DND-41 (cell line): ENCODE measurements at regions not wholly inside any gene's neighbourhood (a gene's known extent, or its start where the extent isn't known, plus 50 kb on each side); places are given as distances from the start of the nearest gene placed in this dataset.

Experiments used
- ATAC-seq: fragments of 200-7000 bp; cut with Tn5 transposase; 3 replicates; pipeline ENCODE4 v1.9.1; 2021; ENCODE audit warnings: low read depth; ENCODE audit not compliant: insufficient read depth
- DNase-seq: peaks from one replicate; pipeline ENCODE4 v3.0.0-alpha.2; 2020
- H2AFZ ChIP-seq: 2 replicates; pipeline ENCODE4 v1.6.0; 2012; ENCODE audit warnings: low read depth, low read length
- H3K27ac ChIP-seq: 2 replicates; pipeline ENCODE4 v1.5.1; 2012; ENCODE audit warnings: low read length, inconsistent platforms
- H3K27me3 ChIP-seq: fragments of 200-600 bp; sonication (generic); 2 replicates; pipeline ENCODE4 v1.6.0; 2012; ENCODE audit warnings: low read length, mild to moderate bottlenecking, inconsistent platforms; ENCODE audit not compliant: insufficient read depth, poor library complexity
- H3K36me3 ChIP-seq: 2 replicates; pipeline ENCODE4 v1.5.1; 2012; ENCODE audit warnings: low read length, inconsistent platforms; ENCODE audit not compliant: insufficient read depth
- H3K4me1 ChIP-seq: 2 replicates; pipeline ENCODE4 v1.5.1; 2012; ENCODE audit warnings: mild to moderate bottlenecking, low read length; ENCODE audit not compliant: insufficient read depth
- H3K4me2 ChIP-seq: 2 replicates; pipeline ENCODE4 v1.6.0; 2012; ENCODE audit warnings: mild to moderate bottlenecking, moderate library complexity, low read length, inconsistent platforms; ENCODE audit not compliant: insufficient read depth
- H3K4me3 ChIP-seq, 2 experiments: fragments of 200-600 bp in 1 of 2; shearing (Covaris generic) in 1 of 2; 2 replicates each; pipeline ENCODE4 v1.5.1; 2012 to 2016; ENCODE audit warnings: inconsistent platforms in 2 of 2, low read length in 2 of 2, mild to moderate bottlenecking in 2 of 2, low read depth in 1 of 2, moderate library complexity in 1 of 2
- H3K79me2 ChIP-seq: 2 replicates; pipeline ENCODE4 v1.6.0; 2012; ENCODE audit warnings: low read length, inconsistent platforms; ENCODE audit not compliant: insufficient read depth
- H3K9ac ChIP-seq: 2 replicates; pipeline ENCODE4 v1.6.0; 2012; ENCODE audit warnings: low read depth, mild to moderate bottlenecking, inconsistent platforms, low read length, moderate library complexity
- H3K9me3 ChIP-seq: 2 replicates; pipeline ENCODE4 v1.5.1; 2012; ENCODE audit warnings: low read length, moderate library complexity, mild to moderate bottlenecking, inconsistent platforms; ENCODE audit not compliant: insufficient read depth, severe bottlenecking
- H4K20me1 ChIP-seq: 2 replicates; pipeline ENCODE4 v1.6.0; 2012; ENCODE audit warnings: low read length; ENCODE audit not compliant: insufficient read depth
- EZH2 ChIP-seq: IDR thresholded peaks from 3 replicates; pipeline ENCODE4 v1.6.1; 2012; ENCODE audit warnings: borderline replicate concordance, low read depth, mild to moderate bottlenecking, moderate library complexity, low read length, inconsistent platforms; ENCODE audit not compliant: severe bottlenecking
- TF ChIP-seq, protein P1 (sequence below): IDR thresholded peaks from 2 replicates; pipeline ENCODE4 v1.5.1; 2012; ENCODE audit warnings: borderline replicate concordance, low read length, moderate library complexity, mild to moderate bottlenecking; ENCODE audit not compliant: poor library complexity, severe bottlenecking; ENCODE audit errors: extremely low read depth

DNA sequence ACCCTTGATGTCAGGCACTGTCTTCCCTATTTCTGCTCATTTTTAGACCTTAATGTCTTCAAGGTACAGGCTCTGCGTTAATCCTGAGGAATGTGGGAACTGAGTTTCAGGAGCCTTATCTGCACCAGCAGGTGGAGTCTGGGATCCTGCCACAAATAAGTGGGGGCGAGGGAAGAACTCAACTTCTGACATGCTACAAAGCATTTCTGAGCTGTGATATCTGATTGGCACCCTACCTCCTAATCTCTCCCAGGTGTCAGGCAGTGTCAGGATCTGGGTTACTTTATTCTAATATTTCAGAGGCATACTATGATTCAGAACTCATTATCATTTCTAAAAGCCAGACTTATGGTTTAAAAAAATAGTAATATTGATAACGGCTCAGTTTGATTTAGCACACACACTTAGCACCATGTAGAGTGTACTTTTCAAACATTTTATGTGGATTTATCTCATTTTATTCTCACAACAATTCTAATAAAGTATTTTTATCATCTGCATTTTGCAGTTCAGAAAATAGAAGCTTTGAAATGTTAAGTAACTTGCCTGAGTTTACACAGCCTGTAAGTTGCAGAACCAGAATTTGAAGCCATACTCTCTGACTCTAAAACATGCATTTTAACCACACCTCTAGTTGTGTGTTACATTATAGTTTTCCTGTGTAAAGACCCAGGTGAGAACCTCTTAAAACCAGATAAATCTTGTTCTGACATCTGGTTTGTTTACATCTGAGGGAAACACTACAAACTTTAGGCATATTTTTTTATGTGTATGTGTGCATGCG is 358.6 kb downstream of the TDRD3 start:
- DNase-seq = no peak
- Histone ChIP-seq H3K79me2 (no peaks in the 10 kb centered on the region), H4K20me1 (no peaks in the 10 kb centered on the region), H3K9me3 (no peaks in the 10 kb centered on the region), H3K4me2 (no peak overlapping the region), H3K4me1 (no peaks in the 10 kb centered on the region), H3K9ac (no peak overlapping the region), H3K36me3 (no peaks in the 10 kb centered on the region), H3K27ac (no peak overlapping the region), H3K27me3 (no peaks in the 10 kb centered on the region), H3K4me3 (no peak overlapping the region), H2AFZ (no peak overlapping the region)
- no peak for TF ChIP-seq EZH2
- TF ChIP-seq, protein P1, sequence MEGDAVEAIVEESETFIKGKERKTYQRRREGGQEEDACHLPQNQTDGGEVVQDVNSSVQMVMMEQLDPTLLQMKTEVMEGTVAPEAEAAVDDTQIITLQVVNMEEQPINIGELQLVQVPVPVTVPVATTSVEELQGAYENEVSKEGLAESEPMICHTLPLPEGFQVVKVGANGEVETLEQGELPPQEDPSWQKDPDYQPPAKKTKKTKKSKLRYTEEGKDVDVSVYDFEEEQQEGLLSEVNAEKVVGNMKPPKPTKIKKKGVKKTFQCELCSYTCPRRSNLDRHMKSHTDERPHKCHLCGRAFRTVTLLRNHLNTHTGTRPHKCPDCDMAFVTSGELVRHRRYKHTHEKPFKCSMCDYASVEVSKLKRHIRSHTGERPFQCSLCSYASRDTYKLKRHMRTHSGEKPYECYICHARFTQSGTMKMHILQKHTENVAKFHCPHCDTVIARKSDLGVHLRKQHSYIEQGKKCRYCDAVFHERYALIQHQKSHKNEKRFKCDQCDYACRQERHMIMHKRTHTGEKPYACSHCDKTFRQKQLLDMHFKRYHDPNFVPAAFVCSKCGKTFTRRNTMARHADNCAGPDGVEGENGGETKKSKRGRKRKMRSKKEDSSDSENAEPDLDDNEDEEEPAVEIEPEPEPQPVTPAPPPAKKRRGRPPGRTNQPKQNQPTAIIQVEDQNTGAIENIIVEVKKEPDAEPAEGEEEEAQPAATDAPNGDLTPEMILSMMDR = peak; percentile 16
- ATAC-seq = no peak

DNA sequence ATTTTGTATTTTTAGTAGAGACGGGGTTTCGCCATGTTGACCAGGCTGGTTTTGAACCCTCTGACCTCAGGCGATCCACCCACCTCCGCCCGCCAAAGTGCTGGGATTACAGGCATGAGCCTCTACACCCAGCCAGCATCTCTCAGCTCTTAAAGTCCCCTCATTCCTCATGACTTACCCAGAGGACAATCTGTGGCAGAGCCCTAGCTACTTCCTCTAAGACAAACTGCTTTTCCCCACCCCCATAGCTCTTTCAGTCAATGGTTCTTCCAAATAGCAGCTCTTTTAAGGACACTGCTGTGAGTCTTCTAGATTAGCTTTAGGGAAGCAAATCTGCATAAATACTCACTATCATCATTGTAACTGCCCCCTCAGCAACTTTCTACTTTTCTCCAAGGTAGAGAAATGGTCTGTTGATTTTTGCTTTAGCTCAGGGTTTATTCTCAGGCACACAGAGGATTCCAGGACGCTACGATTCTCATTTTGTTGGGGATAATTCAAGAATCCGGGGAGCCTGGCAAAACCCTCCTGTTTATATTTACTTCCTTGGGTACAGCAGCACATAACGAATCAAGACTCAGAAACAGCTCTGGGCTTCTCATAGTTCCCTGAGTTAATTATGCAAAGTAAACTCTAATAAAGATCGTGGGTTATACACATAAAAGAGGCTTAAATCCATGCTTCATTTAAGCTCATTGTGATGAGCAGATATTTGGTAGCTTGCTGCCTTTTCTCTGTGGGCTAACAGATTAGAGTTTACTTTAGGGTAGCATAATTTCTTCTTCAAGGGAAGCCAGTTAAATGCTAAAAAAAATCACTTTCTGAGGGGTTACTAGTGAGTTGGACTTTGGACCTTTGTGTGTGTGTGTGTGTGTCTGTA is 357.4 kb downstream of the TDRD3 start:
- H3K4me1 ChIP-seq = no peaks in the 10 kb centered on the region
- H3K4me3 ChIP-seq = no peak overlapping the region
- no peaks in the 10 kb centered on the region for H3K9me3 ChIP-seq
- ATAC-seq = no peak
- H3K9ac ChIP-seq = no peak overlapping the region
- no peak overlapping the region for H2AFZ ChIP-seq
- no peak for DNase-seq
- H3K79me2 ChIP-seq = no peaks in the 10 kb centered on the region
- H3K4me2 ChIP-seq = no peak overlapping the region
- H4K20me1 ChIP-seq = no peaks in the 10 kb centered on the region
- TF ChIP-seq, protein P1 = no peak
- no peak for TF ChIP-seq EZH2
- H3K27ac ChIP-seq = no peak overlapping the region
- H3K27me3 ChIP-seq = no peaks in the 10 kb centered on the region
- H3K36me3 ChIP-seq = no peaks in the 10 kb centered on the region

DNA sequence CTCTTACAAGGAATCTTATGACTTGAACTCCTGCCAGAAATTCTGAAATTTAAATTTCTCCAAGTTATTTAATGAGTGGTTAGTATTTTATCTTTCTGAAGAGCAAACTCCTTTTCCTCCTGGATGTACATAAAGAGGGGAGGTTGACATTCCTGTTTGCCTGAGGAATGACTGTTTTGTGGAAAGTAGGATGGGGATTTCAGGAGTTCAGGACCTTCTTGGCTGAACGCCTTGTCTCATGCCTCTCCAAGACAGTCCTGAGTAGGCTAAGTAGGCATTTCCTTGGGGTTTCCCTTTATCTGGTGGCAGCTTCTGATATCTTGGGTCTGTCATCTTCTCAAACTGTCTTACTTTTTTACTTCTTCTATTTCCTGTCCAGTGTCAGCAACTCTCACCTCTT is 356.6 kb downstream of the TDRD3 start:
- DNase-seq = no peak
- no peaks in the 10 kb centered on the region for H3K4me1 ChIP-seq
- H3K27ac ChIP-seq = no peak overlapping the region
- ATAC-seq = no peak
- H3K9me3 ChIP-seq = no peaks in the 10 kb centered on the region
- H3K9ac ChIP-seq = no peak overlapping the region
- H2AFZ ChIP-seq = no peak overlapping the region
- H3K36me3 ChIP-seq = no peaks in the 10 kb centered on the region
- H3K79me2 ChIP-seq = no peaks in the 10 kb centered on the region
- H3K27me3 ChIP-seq = no peaks in the 10 kb centered on the region
- no peak overlapping the region for H3K4me2 ChIP-seq
- H4K20me1 ChIP-seq = no peaks in the 10 kb centered on the region
- H3K4me3 ChIP-seq = no peak overlapping the region
- TF ChIP-seq, protein P1 = no peak
- no peak for TF ChIP-seq EZH2
